ENCODE measurements at regions not wholly inside any gene's neighbourhood (a gene's known extent, or its start where the extent isn't known, plus 50 kb on each side); places are given as distances from the start of the nearest gene placed in this dataset.

GRCh38 chr2:21561965-21562364, 438.2 kb downstream of the TDRD15 start:
- TF ChIP-seq POLR2AphosphoS5 (IDR thresholded peaks at IDR 0.05; ENCODE audit: borderline replicate concordance, low read depth, low read length), result no peak
- TF ChIP-seq FOXP2 (optimal IDR thresholded peaks at IDR 0.05; ENCODE audit: control extremely low read depth, extremely low read length, insufficient read depth), result no peak

Measured in SK-N-MC (cell line).